NB4 (cell line): ENCODE measurements at regions not wholly inside any gene's neighbourhood (a gene's known extent, or its start where the extent isn't known, plus 50 kb on each side); places are given as distances from the start of the nearest gene placed in this dataset.
"Not testable (repeated sequence)": the region's sequence is repeated elsewhere in the genome, so short reads cannot be mapped to it uniquely, and the experiment has no call there.

Source experiments
- DNase-seq: peaks from one replicate; pipeline ENCODE4 v3.0.0; 2010; ENCODE audit warnings: low read depth
- H3K4me3 ChIP-seq: one replicate; pipeline ENCODE4 v1.5.1; 2011; ENCODE audit warnings: mild to moderate bottlenecking, low read depth, low read length, moderate library complexity
- CTCF ChIP-seq: IDR thresholded peaks from one replicate; pipeline ENCODE4 v1.5.1; 2012; ENCODE audit warnings: low read depth, low read length
- MAX ChIP-seq: IDR thresholded peaks from 2 replicates; pipeline ENCODE4 v1.6.1; 2011; ENCODE audit warnings: low read depth, low read length
- MYC ChIP-seq: IDR thresholded peaks from 2 replicates; pipeline ENCODE4 v1.6.1; 2011; ENCODE audit warnings: low read depth, low read length
- POLR2A ChIP-seq: IDR thresholded peaks from 2 replicates; pipeline ENCODE4 v1.6.1; 2011; ENCODE audit warnings: mild to moderate bottlenecking; ENCODE audit not compliant: insufficient read length; ENCODE audit errors: extremely low read depth

- TF ChIP-seq CTCF (no peak), MAX (no peak), MYC (no peak), POLR2A (no peak)
Measured at GRCh38 chr4:58301376-58301999, 1191.3 kb upstream of the IGFBP7 start.

GRCh38 chr4:58286335-58286734 is 1176.2 kb upstream of the IGFBP7 start:
- no peak overlapping the region for H3K4me3 ChIP-seq
- DNase-seq, result no peak
- TF ChIP-seq POLR2A (no peak), CTCF (no peak), MAX (no peak), MYC (no peak)

More at GRCh38 chr4:58301376-58301999, 1191.3 kb upstream of the IGFBP7 start:
- H3K4me3 ChIP-seq, result no peak overlapping the region
- no peak for DNase-seq

GRCh38 chr4:58280928-58281327 is 1170.7 kb upstream of the IGFBP7 start:
- DNase-seq, H3K4me3 ChIP-seq: not testable (repeated sequence)

GRCh38 chr4:58275856-58276255 is 1165.7 kb upstream of the IGFBP7 start:
- DNase-seq, result no peak
- no peak overlapping the region for H3K4me3 ChIP-seq
- TF ChIP-seq MYC (no peak), CTCF (no peak), MAX (no peak), POLR2A (no peak)

- peak; percentile 11 for DNase-seq
- TF ChIP-seq MAX (no peak), POLR2A (no peak), MYC (no peak), CTCF (no peak)
Measured at GRCh38 chr4:58274553-58274952, 1164.4 kb upstream of the IGFBP7 start.

GRCh38 chr4:58272311-58272710 is 1162.1 kb upstream of the IGFBP7 start:
- H3K4me3 ChIP-seq, result no peak overlapping the region
- TF ChIP-seq MYC (no peak), POLR2A (no peak), CTCF (no peak), MAX (no peak)
- DNase-seq, result no peak

More at GRCh38 chr4:58274553-58274952, 1164.4 kb upstream of the IGFBP7 start:
- H3K4me3 ChIP-seq, result no peak overlapping the region
